ENCODE measurements at regions not wholly inside any gene's neighbourhood (a gene's known extent, or its start where the extent isn't known, plus 50 kb on each side); places are given as distances from the start of the nearest gene placed in this dataset.

DNA sequence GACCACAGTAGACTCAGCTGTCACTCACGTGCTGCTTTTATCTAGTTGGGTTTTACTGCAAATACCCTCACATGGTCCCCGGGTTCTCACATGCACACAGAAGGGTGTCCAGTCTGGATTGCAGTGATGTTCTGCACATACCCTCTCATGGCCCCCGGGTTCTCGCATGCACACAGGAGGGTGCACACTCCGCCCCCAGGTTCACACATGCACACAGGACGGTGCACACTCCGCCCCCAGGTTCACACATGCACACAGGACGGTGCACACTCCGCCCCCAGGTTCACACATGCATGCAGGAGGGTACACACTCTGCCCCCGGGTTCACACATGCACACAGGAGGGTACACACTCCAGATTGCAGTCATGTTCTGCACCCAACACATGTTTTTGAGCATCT, 224.3 kb downstream of the ERMARD start:
- TF ChIP-seq POLR2A (IDR thresholded peaks at IDR 0.05): no peak
- TF ChIP-seq CTCF (IDR thresholded peaks at IDR 0.05): no peak

All from body of pancreas (tissue), 4 donors.